Hepatocyte (in vitro differentiated cells): ENCODE measurements at regions not wholly inside any gene's neighbourhood (a gene's known extent, or its start where the extent isn't known, plus 50 kb on each side); places are given as distances from the start of the nearest gene placed in this dataset.

ENCODE experiments used
- DNase-seq: peaks from one replicate; pipeline ENCODE4 v3.0.0-alpha.2; 2016; ENCODE audit warnings: low spot score
- H2AFZ ChIP-seq: fragments of 200-600 bp; sonication (generic); 2 replicates; pipeline ENCODE4 v1.6.0; 2016; ENCODE audit warnings: antibody characterized with exemption, mild to moderate bottlenecking
- H3K27ac ChIP-seq: fragments of 200-600 bp; sonication (generic); 2 replicates; pipeline ENCODE4 v1.5.1; 2016; ENCODE audit warnings: mild to moderate bottlenecking
- H3K27me3 ChIP-seq: fragments of 200-600 bp; sonication (generic); 2 replicates; pipeline ENCODE4 v1.6.1; 2016
- H3K36me3 ChIP-seq: fragments of 200-600 bp; sonication (generic); replicated peaks from 2 replicates; pipeline ENCODE4 v1.5.1; 2016; ENCODE audit warnings: low read depth; ENCODE audit not compliant: insufficient read depth
- H3K4me1 ChIP-seq: fragments of 200-600 bp; sonication (generic); 2 replicates; pipeline ENCODE4 v1.5.1; 2016; ENCODE audit warnings: mild to moderate bottlenecking, moderate library complexity; ENCODE audit not compliant: insufficient read depth
- H3K4me2 ChIP-seq: fragments of 200-600 bp; sonication (generic); 2 replicates; pipeline ENCODE4 v1.6.0; 2016
- H3K4me3 ChIP-seq: fragments of 200-600 bp; sonication (generic); 2 replicates; pipeline ENCODE4 v1.5.1; 2016; ENCODE audit warnings: mild to moderate bottlenecking
- H3K79me2 ChIP-seq: fragments of 200-600 bp; sonication (generic); 2 replicates; pipeline ENCODE4 v1.6.0; 2017; ENCODE audit warnings: mild to moderate bottlenecking
- H3K9me2 ChIP-seq: fragments of 200-600 bp; sonication (generic); replicated peaks from 2 replicates; pipeline ENCODE4 v1.6.0; 2017; ENCODE audit warnings: mild to moderate bottlenecking; ENCODE audit not compliant: insufficient read depth
- H3K9me3 ChIP-seq: fragments of 200-600 bp; sonication (generic); 2 replicates; pipeline ENCODE4 v1.5.1; 2016; ENCODE audit warnings: low read depth, mild to moderate bottlenecking
- H4K20me1 ChIP-seq: fragments of 200-600 bp; sonication (generic); 2 replicates; pipeline ENCODE4 v1.6.0; 2016; ENCODE audit warnings: mild to moderate bottlenecking; ENCODE audit not compliant: insufficient read depth, poor library complexity, severe bottlenecking
- CTCF ChIP-seq: fragments of 200-600 bp; sonication (generic); IDR thresholded peaks from 2 replicates; pipeline ENCODE4 v1.5.1; 2016; ENCODE audit warnings: antibody characterized with exemption, mild to moderate bottlenecking; ENCODE audit not compliant: poor library complexity
- EZH2 ChIP-seq: fragments of 200-600 bp; sonication (generic); IDR thresholded peaks from 2 replicates; pipeline ENCODE4 v1.6.1; 2016; ENCODE audit warnings: antibody characterized with exemption, mild to moderate bottlenecking, borderline replicate concordance
- EZH2phosphoT487 ChIP-seq: fragments of 200-600 bp; sonication (generic); IDR thresholded peaks from one replicate; pipeline ENCODE4 v1.6.1; 2018; ENCODE audit warnings: antibody characterized with exemption, mild to moderate bottlenecking, low read depth, moderate library complexity; ENCODE audit not compliant: unreplicated experiment, severe bottlenecking
- WGBS: methylation state at CpG from one replicate; pipeline ENCODE4 v1.1.6; 2016; ENCODE audit warnings: low lambda C conversion rate; ENCODE audit errors: missing lambda C conversion rate; 5-methylcytosine and 5-hydroxymethylcytosine counted together

- no peaks in the 10 kb centered on the region for H3K9me2 ChIP-seq
- no peaks in the 10 kb centered on the region for H3K27me3 ChIP-seq
- 85% methylated on average over 5 of the region's 5 CpGs for WGBS
- no peak overlapping the region for H2AFZ ChIP-seq
- H3K4me1 ChIP-seq, result no peaks in the 10 kb centered on the region
- H3K27ac ChIP-seq, result no peak overlapping the region
- no peak overlapping the region for H3K4me3 ChIP-seq
- no peak overlapping the region for H3K4me2 ChIP-seq
- H4K20me1 ChIP-seq, result no peaks in the 10 kb centered on the region
- no peaks in the 10 kb centered on the region for H3K36me3 ChIP-seq
- no peak for DNase-seq
- H3K9me3 ChIP-seq, result no peaks in the 10 kb centered on the region
- H3K79me2 ChIP-seq, result no peaks in the 10 kb centered on the region
- no peak for TF ChIP-seq EZH2phosphoT487
Observed at GRCh38 chr4:184541907-184542306, 67.6 kb upstream of the IRF2 start.

- Histone ChIP-seq H3K27me3 (no peaks in the 10 kb centered on the region), H3K4me2 (no peak overlapping the region), H3K9me3 (no peaks in the 10 kb centered on the region), H2AFZ (no peak overlapping the region), H3K36me3 (no peaks in the 10 kb centered on the region), H3K79me2 (peaks cover 15% of the 10 kb centered on the region), H3K4me1 (peaks cover 10% of the 10 kb centered on the region), H3K27ac (no peak overlapping the region), H3K9me2 (no peaks in the 10 kb centered on the region), H3K4me3 (no peak overlapping the region), H4K20me1 (no peaks in the 10 kb centered on the region)
- 86% methylated on average over 1 of the region's 1 CpG for WGBS
- DNase-seq, result no peak
- no peak for TF ChIP-seq CTCF
- TF ChIP-seq EZH2phosphoT487, result no peak
- no peak for TF ChIP-seq EZH2
Observed at GRCh38 chr4:184540307-184540706, 66.0 kb upstream of the IRF2 start.

GRCh38 chr4:184538023-184538599, 63.8 kb upstream of the IRF2 start:
- H3K4me2 ChIP-seq, result peak overlapping the region; percentile 78
- peaks cover 10% of the 10 kb centered on the region for H3K4me1 ChIP-seq
- H2AFZ ChIP-seq, result peak overlapping the region; percentile 70
- H4K20me1 ChIP-seq, result no peaks in the 10 kb centered on the region
- peak overlapping the region; percentile 96 for H3K27ac ChIP-seq
- WGBS, result 14% methylated on average over 18 of the region's 18 CpGs
- no peaks in the 10 kb centered on the region for H3K9me2 ChIP-seq
- H3K4me3 ChIP-seq, result peak overlapping the region; percentile 31
- TF ChIP-seq EZH2phosphoT487 (no peak), CTCF (peak; percentile 80), EZH2 (no peak)
- no peaks in the 10 kb centered on the region for H3K36me3 ChIP-seq
- peak; percentile 91 for DNase-seq
- H3K9me3 ChIP-seq, result no peaks in the 10 kb centered on the region
- H3K27me3 ChIP-seq, result no peaks in the 10 kb centered on the region
- H3K79me2 ChIP-seq, result peaks cover 15% of the 10 kb centered on the region

GRCh38 chr4:184537269-184538022, 63.1 kb upstream of the IRF2 start:
- H3K27ac ChIP-seq, result peak overlapping the region; percentile 96
- H3K9me3 ChIP-seq, result no peaks in the 10 kb centered on the region
- H3K27me3 ChIP-seq, result no peaks in the 10 kb centered on the region
- H4K20me1 ChIP-seq, result no peaks in the 10 kb centered on the region
- H3K4me1 ChIP-seq, result peaks cover 10% of the 10 kb centered on the region
- no peaks in the 10 kb centered on the region for H3K9me2 ChIP-seq
- H3K4me3 ChIP-seq, result peak overlapping the region; percentile 43
- 4% methylated on average over 29 of the region's 29 CpGs for WGBS
- peak overlapping the region; percentile 72 for H2AFZ ChIP-seq
- H3K79me2 ChIP-seq, result peaks cover 19% of the 10 kb centered on the region
- no peaks in the 10 kb centered on the region for H3K36me3 ChIP-seq
- TF ChIP-seq CTCF (no peak), EZH2phosphoT487 (no peak), EZH2 (no peak)
- peak; percentile 97 for DNase-seq
- peak overlapping the region; percentile 78 for H3K4me2 ChIP-seq
